WERI-Rb-1 (cell line): ENCODE measurements at regions not wholly inside any gene's neighbourhood (a gene's known extent, or its start where the extent isn't known, plus 50 kb on each side); places are given as distances from the start of the nearest gene placed in this dataset.
"Not testable (repeated sequence)": the region's sequence is repeated elsewhere in the genome, so short reads cannot be mapped to it uniquely, and the experiment has no call there.

Experiments
- DNase-seq: peaks from one replicate; pipeline ENCODE4 v3.0.0-alpha.2; 2020
- H3K27ac ChIP-seq: fragments of 250-450 bp; sonication (Bioruptor Pico); 2 replicates; pipeline ENCODE4 v1.5.1; 2020; ENCODE audit warnings: mild to moderate bottlenecking, moderate library complexity
- H3K27me3 ChIP-seq: fragments of 250-450 bp; sonication (Bioruptor Pico); 2 replicates; pipeline ENCODE4 v1.5.1; 2021; ENCODE audit warnings: mild to moderate bottlenecking, low read depth, moderate library complexity; ENCODE audit not compliant: insufficient read depth, severe bottlenecking
- H3K36me3 ChIP-seq: fragments of 250-450 bp; sonication (Bioruptor Pico); 2 replicates; pipeline ENCODE4 v1.5.1; 2020; ENCODE audit warnings: mild to moderate bottlenecking, moderate library complexity
- H3K4me3 ChIP-seq: 2 replicates; pipeline ENCODE4 v1.5.1; 2011; ENCODE audit warnings: low read depth, mild to moderate bottlenecking, control low read depth, low read length
- H3K9me3 ChIP-seq: fragments of 250-450 bp; sonication (Bioruptor Pico); 2 replicates; pipeline ENCODE4 v1.5.1; 2021; ENCODE audit warnings: mild to moderate bottlenecking, moderate library complexity; ENCODE audit not compliant: severe bottlenecking
- CTCF ChIP-seq: IDR thresholded peaks from 2 replicates; pipeline ENCODE4 v1.5.1; 2011; ENCODE audit warnings: low read depth, mild to moderate bottlenecking, control low read depth, inconsistent platforms, low read length

GRCh38 chr2:18949871-18950270, 360.5 kb upstream of the NT5C1B start:
- no peak overlapping the region for H3K27ac ChIP-seq
- no peak for DNase-seq
- peaks cover 37% of the 10 kb centered on the region for H3K27me3 ChIP-seq
- no peaks in the 10 kb centered on the region for H3K36me3 ChIP-seq
- TF ChIP-seq CTCF: no peak
- H3K9me3 ChIP-seq: peaks cover 1% of the 10 kb centered on the region
- H3K4me3 ChIP-seq: no peak overlapping the region

GRCh38 chr2:18940184-18940583, 350.8 kb upstream of the NT5C1B start:
- DNase-seq: no peak
- Histone ChIP-seq H3K9me3 (no peaks in the 10 kb centered on the region), H3K4me3 (no peak overlapping the region)

GRCh38 chr2:18939740-18940139, 350.4 kb upstream of the NT5C1B start:
- H3K27me3 ChIP-seq: peaks cover 80% of the 10 kb centered on the region
- not testable (repeated sequence) for DNase-seq, H3K27ac ChIP-seq, H3K4me3 ChIP-seq, H3K9me3 ChIP-seq, H3K36me3 ChIP-seq

More at GRCh38 chr2:18940184-18940583, 350.8 kb upstream of the NT5C1B start:
- H3K27me3 ChIP-seq: peaks cover 79% of the 10 kb centered on the region
- H3K36me3 ChIP-seq: no peaks in the 10 kb centered on the region
- no peak for TF ChIP-seq CTCF
- no peak overlapping the region for H3K27ac ChIP-seq

GRCh38 chr2:18934886-18935285, 345.5 kb upstream of the NT5C1B start:
- H3K36me3 ChIP-seq: no peaks in the 10 kb centered on the region
- TF ChIP-seq CTCF: no peak
- no peak for DNase-seq

GRCh38 chr2:18932853-18933252, 343.5 kb upstream of the NT5C1B start:
- no peak for TF ChIP-seq CTCF
- no peak for DNase-seq
- H3K9me3 ChIP-seq: no peaks in the 10 kb centered on the region
- H3K27me3 ChIP-seq: peaks cover 80% of the 10 kb centered on the region
- H3K4me3 ChIP-seq: no peak overlapping the region
- no peak overlapping the region for H3K27ac ChIP-seq
- H3K36me3 ChIP-seq: no peaks in the 10 kb centered on the region

More at GRCh38 chr2:18934886-18935285, 345.5 kb upstream of the NT5C1B start:
- Histone ChIP-seq H3K9me3 (no peaks in the 10 kb centered on the region), H3K4me3 (no peak overlapping the region), H3K27ac (no peak overlapping the region), H3K27me3 (peaks cover 75% of the 10 kb centered on the region)

GRCh38 chr2:18930971-18931370, 341.6 kb upstream of the NT5C1B start:
- TF ChIP-seq CTCF: no peak
- no peaks in the 10 kb centered on the region for H3K9me3 ChIP-seq
- no peak for DNase-seq
- H3K36me3 ChIP-seq: no peaks in the 10 kb centered on the region
- no peak overlapping the region for H3K27ac ChIP-seq
- no peak overlapping the region for H3K4me3 ChIP-seq
- peaks cover 82% of the 10 kb centered on the region for H3K27me3 ChIP-seq
